Occipital lobe (tissue), 1 donor: ENCODE measurements at regions not wholly inside any gene's neighbourhood (a gene's known extent, or its start where the extent isn't known, plus 50 kb on each side); places are given as distances from the start of the nearest gene placed in this dataset.
"Not testable (repeated sequence)": the region's sequence is repeated elsewhere in the genome, so short reads cannot be mapped to it uniquely, and the experiment has no call there.

Experiments used
- DNase-seq: peaks from one replicate; lab custom pipeline; 2025; lab: John Stamatoyannopoulos, UW

DNA sequence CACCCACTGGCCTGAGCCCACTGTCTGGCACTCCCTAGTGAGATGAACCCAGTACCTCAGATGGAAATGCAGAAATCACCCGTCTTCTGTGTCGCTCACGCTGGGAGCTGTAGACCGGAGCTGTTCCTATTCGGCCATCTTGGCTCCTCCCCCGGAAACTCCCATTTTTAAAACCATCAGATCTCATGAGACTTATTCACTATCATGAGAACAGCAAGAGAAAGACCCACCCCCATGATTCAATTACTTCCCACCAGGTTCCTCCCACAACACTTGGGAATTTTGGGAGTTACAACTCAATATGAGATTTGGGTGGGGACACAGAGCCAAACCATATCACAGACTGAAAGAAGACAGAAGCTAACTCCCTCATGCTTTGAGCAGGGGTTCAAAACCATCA is 134.5 kb downstream of the SLC39A8 start:
- not testable (repeated sequence) for DNase-seq

DNA sequence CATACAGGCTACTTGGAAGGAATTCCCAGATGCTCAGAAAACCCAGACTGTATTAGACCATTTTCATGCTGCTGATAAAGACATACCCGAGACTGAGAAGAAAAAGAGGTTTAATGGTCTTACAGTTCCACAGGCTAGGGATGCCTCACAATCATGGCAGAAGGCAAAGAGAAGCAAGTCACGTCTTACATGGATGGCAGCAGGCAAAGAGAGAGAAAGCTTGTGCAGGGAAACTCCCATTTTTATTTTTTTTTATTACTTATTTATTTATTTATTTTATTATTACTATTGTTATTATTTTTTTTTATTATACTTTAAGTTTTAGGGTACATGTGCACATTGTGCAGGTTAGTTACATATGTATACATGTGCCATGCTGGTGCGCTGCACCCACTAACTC is 140.6 kb downstream of the SLC39A8 start:
- DNase-seq = not testable (repeated sequence)

DNA sequence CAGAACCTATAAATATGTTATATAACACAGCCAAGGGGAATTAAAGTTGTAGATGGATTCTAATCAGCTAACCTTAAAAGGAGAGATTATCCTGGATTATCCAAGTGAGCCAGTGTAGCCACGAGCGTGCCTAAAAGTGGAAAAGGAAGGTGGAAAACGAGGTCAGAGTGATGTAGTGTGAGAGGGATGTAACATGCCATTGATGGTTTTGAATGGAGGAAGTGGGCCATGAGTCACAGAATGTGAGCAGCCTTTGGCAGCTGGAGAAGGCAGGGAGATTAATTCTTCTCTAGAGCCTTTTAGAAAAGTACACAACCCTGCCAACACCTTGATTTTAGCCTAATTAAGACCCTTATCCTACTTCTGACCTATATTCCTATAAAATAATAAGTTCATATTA is 149.1 kb downstream of the SLC39A8 start:
- no peak for DNase-seq

DNA sequence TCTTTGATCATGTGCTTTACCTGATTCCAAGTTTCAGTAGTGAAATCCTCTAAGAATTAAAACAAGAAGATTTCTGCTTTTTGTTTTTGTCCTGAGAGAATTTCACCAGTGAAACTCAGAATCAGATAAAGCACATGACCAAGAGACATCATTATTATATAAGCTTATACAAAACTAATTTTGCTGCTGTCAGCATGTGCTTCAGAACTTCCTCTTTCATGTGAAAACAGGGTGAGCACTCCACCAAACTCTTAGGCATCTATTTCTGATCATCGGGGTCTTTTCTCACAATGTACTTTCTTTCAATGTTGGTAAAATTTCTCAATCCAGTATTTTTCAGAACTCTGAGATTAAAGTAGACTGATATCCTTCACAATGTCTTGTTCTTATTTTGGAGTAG is 152.1 kb downstream of the SLC39A8 start:
- DNase-seq = no peak

DNA sequence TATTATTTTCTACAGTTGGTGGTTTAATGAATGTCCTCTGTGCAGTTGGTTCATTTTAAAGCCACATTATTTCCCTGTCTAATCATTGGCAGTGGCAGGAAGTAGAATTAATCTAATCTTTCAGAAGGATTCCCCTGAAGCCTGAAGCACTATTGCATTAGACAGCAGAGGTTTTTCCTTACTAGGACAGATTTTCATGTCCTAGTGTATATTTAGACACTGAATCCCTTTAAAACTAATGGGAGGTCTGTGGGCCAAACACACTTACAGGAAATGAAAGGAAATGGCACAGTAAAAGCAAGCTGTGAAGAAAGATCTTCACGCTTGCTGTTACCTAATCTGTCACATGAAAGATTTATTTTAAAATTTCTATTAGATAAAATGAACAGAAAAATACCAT is 165.2 kb downstream of the SLC39A8 start:
- no peak for DNase-seq

DNA sequence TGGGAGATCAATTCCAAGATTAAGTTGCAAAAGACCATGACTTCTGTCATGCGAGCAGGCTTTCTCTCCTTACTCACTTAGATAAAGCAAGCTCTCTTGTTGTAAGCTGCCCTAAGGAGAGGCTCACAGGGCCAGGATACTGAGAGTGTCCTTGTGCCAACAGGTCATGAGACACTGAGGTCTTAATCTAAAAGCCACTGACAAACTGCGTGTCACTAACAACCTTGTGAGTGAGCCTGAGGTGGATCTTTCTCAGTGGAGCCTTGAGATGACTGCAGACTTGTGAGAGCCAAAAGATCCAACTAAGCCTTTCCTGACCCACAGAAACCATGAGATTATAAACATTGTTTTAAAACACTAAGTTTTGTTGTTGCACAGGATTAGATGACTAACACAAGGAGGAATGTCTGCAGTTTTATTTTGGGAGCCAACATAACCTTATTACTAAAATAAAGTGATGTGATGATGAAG is 170.5 kb downstream of the SLC39A8 start:
- DNase-seq = no peak

DNA sequence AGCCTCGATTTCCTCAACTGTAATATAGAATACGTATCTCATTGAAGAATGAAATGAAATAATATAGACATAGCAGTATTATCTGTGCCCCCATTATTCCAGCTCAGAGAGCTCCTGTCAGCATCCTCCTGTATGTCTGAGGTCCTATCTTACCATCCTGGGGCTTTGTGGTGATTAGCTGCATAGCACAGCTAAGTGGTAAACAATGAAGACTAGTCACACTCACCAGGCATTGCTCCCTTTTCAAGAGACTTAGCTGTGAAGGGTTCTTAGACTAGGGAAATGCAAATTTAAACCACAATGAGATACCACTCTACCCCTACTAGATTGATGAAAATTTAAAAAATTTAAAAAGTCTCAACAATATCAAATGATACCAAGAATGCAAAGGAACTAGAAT is 172.9 kb downstream of the SLC39A8 start:
- DNase-seq = no peak

DNA sequence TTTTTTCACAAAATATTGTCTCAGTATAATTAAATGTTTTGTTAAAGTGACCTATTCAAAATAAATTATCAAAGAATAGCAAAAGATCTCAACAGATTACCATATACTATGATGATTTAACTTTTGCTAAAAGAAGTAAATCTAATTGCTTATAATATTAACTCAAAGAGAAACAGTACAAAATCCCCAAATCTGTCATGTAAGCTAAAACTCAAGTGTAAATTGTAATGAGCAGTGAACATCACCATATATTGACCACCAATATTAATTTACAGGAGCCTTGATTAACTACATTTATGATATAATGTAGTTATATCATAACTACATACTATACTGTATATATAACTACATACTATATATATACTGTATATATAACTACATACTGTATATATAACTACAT is 174.4 kb downstream of the SLC39A8 start:
- no peak for DNase-seq

DNA sequence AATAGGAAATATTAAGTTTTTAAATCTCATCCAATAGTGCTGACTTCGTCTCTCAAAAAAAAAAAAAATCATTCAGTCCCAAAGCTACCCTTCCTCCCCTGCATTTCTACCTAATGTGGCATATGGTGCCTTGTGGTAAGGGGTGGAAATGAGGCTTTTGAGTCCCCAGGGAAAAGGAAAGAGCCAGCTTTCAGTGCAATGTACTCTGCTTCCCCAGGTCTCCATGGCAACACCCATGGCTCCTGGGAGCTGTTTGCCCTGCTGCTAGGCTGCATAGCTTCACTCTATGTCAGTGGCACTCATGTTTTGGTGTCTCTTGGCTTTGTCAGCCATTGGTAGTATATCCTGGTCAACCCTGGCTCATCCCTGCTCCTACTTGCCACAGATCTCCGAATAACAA is 175.9 kb downstream of the SLC39A8 start:
- peak; percentile 7 for DNase-seq

DNA sequence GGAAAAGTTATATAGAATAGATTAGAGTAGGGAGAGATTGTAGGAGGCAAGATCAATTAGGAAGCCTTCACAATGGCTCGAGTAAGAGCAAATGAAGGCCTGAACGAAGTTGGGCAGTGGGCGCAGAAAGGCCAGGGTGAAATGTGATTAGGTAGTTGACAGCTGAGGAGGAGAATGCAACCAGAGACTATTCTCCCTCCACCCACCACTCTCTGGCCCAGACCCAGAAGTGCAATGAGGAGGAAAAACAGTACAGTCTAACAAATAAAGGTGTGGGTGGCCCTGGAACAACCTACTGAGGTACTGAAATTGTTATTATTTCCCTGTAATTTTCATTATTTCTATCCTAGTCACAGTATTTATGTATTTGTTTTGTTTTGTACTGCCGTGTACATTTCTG is 176.7 kb downstream of the SLC39A8 start:
- DNase-seq = no peak

DNA sequence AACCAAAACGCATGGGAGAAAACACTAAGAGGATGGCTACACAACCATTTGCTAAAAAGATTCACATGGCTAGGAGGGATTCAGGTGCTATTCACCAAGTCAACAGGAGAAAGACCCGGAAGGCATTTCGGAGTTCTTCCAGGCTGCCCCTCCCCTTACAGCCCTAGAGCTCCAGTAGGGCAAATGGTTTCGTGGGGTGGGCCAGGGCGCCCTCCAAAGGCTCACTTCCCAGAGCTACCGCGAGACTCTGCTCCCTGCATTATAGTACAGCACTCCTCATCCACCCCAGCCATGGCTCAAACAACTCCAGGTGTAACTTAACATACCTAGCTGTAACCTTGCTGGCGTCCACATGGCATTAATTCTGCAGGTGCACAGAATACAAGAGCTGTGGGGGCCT is 179.7 kb downstream of the SLC39A8 start:
- DNase-seq = no peak

DNA sequence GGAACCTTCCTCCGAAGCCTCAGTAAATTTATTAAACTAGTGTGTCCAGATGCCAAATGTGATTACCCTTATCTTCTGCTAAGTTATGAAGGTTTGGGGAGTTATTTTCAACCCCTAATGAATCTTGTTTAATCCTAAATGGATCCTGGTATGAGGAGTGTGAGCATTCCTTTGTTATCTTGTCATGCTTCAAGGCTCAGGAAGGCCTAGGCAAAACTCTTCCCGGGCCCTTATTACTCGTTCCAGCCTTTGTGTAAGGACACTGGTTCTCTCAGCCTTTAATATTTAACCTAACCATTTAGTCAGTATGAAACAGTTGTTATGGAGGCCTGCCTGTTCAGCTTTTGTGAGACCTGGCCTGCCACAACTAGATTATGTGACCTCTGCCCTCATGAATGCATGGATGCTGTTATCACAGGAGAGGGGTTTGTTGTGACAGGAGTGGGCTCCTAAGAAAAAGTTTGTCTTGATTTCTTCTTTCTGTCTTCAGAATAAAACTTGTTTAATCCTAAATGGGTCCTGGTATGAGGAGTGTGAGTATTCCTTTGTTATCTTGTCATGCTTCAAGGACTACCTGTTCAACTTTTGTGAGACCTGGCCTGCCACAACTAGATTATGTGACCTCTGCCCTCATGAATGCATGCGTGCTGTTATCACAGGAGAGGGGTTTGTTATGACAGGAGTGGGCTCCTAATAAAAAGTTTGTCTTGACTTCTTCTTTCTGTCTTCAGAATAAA is 181.7 kb downstream of the SLC39A8 start:
- DNase-seq = no peak

DNA sequence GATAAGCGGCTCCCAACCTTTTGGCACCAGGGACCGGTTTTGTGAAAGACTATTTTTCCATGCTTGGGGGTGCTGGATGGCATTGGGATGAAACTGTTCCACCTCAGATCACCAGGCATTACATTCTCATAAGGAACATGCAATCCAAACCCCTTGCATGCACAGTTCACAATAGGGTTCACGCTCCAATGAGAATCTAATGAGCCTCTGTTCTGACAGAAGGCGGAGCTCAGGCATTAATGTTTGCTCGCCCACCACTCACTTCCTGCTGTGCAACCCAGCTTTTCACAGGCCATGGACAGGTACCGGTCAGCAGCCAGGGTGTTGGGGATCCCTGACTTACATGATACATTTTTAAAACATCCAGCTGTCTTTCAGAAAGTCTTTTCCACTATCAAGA is 187.3 kb downstream of the SLC39A8 start:
- DNase-seq = no peak

DNA sequence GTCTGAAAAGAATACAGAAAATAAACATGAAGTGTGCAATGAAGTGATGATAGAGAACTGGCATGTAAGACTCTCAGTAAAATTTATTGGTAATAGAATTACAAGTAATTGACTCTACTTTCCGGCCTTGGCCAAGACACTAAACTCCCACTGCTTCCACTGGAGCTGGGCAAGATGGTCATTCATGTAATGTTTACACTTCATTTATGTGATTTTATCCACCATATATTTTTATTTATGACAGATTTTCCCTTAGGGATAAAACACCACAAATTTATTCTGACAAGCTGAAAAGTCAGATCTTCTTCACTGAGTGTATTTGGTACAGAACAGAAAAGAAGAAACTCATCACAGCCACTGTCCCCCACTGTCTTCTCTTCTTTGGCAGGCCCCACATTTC is 191.9 kb downstream of the SLC39A8 start:
- no peak for DNase-seq

DNA sequence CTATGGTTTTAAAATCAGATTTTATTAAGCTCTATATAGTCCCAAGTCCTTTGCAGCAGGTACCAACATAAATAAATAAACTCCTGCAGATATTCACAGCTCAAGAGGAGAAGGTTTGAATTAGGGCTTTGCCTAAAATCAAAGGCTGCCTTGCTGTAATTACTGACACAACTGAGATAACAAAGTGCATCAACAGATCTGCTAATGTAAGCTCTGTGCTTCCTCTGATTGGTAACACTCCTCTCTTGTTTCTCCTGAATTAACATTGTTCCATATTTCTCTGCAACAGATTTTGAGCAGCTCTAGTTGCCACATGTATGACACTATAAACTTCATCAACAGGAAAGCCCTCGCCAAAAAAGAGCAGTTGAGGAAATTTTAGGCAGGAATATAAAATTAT is 193.6 kb downstream of the SLC39A8 start:
- DNase-seq = no peak

DNA sequence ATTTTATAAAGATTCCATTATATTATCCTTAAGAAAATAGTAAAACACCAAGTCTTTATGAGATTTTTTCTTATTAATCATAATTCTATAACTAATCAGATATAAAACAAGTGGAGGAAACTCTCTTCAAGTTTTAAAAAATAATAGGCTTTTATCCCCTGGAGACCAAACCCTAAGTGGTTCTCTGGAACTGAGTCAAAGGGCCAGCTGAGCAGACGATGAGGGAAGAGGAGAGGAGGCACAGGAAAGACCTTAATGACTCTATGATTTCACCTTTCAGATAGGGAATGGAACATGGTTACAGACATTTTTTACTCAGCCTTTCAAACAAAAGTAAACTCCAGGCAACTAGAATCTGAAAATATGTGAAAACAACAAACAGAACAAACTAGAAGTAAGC is 201.8 kb downstream of the SLC39A8 start:
- DNase-seq = no peak

DNA sequence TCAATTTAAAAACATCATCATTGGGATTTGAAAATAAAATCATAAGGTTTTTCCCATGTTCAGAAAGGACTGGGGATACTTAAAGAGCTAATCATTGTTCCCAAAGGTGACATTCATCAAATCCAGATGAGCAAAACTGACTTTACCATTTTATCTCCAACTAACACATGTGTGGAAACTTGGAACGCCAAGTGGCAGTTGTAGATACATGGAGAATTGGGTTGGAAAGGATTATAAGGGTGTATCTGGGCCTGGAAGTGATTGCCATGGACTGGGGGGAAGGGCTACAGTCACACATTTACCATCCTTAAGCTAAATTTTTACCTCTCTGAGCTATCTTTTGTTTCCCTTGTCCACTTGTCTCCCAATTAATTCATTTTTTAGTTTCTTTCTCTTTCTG is 203.4 kb downstream of the SLC39A8 start:
- no peak for DNase-seq

DNA sequence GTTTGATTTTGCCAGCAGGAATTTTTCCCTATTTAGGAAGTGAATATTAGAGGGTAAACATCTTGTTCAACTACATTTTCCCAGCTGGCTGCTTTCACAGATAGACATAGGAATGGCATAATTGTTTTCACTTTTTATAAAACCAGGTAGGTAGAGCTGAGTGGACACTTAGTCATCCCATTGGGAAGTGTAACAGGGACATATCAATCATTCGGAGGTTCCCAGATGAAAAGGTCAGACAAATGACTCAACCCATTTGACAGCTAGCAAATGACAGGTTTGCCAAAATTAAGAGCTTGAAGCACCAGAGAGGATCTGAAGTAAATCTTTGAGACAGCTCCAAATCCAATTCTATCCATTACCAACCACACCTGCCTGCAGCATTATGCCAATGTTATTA is 205.3 kb downstream of the SLC39A8 start:
- DNase-seq = no peak

DNA sequence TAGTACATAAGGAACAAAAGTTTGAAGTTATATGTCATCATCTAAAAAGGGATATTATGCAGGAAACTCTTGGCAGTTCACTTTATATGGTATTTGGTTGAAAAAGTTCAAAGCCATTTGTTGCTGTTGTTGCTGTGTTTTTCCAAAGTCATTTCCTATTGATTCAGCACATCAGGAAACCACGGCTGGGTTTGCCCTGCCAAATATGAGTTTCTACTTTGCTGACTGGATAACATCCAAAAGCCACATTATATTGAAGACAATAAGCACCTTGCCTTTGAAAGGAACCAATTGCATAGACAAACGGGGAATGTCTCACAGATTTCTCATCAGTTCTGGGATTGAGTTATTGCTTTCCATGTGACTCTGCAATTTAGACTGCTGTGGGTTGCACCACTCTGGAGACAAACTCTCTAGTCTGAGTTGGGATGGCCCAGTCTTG is 206.1 kb downstream of the SLC39A8 start:
- DNase-seq = no peak

DNA sequence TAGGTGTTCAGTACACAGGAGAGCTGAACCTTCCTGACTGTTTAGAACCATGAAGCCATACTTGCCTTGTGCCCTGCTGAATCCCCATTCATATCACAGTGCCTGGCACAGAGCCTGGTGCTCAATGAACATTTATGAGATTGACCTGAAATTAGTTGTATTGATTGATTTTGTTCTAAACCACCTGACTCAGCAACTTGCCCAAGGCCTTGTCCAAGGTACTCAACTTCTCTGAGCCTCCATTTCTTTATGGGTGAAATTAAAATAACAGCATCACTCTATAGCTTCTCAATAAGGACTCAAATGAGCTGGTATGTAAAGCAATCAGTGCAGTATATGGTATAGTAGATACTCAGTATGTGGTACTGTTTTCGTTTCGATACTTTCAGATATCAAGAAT is 208.1 kb downstream of the SLC39A8 start:
- no peak for DNase-seq

DNA sequence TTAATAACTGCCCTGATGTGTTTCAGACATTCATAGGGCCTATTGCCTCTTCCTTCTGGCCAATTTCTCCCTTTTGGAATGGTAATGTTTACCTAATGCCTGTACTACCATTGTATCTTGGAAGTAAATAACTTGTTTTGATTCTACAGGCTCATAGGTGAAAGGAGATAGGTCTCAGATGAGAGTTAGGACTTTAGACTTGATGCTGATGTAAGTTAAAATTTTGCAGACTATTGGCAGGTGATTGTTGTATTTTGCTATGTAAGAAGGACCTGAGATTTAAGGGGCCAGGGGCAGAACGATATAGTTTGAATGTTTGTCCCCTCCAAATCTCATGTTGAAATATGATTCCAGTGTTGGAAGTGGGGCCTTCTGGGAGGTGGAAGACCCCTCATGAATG is 215.5 kb downstream of the SLC39A8 start:
- no peak for DNase-seq
